Tibial nerve (tissue), 4 donors: ENCODE measurements at regions not wholly inside any gene's neighbourhood (a gene's known extent, or its start where the extent isn't known, plus 50 kb on each side); places are given as distances from the start of the nearest gene placed in this dataset.

Experiments
- EP300 ChIP-seq, 2 donors: sonication (generic); formaldehyde crosslinking; IDR thresholded peaks; one replicate each; pipeline ENCODE4 v1.6.1; 2017; ENCODE audit warnings: antibody characterized with exemption in 2 of 2, mild to moderate bottlenecking in 1 of 2
- POLR2A ChIP-seq, 2 donors: fragments of 450-650 bp; IDR thresholded peaks; one replicate each; pipeline ENCODE4 v1.6.1; 2017; ENCODE audit warnings: antibody characterized with exemption in 2 of 2, mild to moderate bottlenecking in 2 of 2, moderate library complexity in 2 of 2
- TF ChIP-seq, protein P1 (sequence below), 5 experiments: fragments of 200-600 bp in 3 of 5; fragments of 450-650 bp in 2 of 5; sonication (generic) in 3 of 5; IDR thresholded peaks; one replicate each; pipeline ENCODE4 v1.5.1; 2016 to 2019; ENCODE audit warnings: antibody characterized with exemption in 5 of 5, mild to moderate bottlenecking in 3 of 5, moderate library complexity in 2 of 5

DNA sequence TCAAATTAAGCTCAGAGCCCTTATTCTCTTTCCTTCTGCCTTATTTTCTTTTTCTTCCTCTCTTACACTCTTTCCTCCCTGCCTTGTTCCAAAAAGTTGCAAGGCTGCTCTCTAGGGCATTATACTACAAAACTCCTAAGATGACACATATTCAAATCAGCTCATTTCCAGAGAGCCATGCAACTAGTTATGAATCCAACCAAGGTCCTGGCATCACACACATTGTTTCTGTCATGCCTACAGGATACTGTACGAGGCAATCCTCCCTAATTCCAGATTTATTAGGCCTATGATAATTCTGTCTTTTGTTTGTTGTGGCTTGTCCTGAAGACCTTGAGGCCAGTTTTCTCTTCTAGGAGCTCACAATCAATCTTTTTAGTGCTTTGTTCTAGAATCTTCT lies 87.0 kb upstream of the TBCA start:
- TF ChIP-seq, protein P1, sequence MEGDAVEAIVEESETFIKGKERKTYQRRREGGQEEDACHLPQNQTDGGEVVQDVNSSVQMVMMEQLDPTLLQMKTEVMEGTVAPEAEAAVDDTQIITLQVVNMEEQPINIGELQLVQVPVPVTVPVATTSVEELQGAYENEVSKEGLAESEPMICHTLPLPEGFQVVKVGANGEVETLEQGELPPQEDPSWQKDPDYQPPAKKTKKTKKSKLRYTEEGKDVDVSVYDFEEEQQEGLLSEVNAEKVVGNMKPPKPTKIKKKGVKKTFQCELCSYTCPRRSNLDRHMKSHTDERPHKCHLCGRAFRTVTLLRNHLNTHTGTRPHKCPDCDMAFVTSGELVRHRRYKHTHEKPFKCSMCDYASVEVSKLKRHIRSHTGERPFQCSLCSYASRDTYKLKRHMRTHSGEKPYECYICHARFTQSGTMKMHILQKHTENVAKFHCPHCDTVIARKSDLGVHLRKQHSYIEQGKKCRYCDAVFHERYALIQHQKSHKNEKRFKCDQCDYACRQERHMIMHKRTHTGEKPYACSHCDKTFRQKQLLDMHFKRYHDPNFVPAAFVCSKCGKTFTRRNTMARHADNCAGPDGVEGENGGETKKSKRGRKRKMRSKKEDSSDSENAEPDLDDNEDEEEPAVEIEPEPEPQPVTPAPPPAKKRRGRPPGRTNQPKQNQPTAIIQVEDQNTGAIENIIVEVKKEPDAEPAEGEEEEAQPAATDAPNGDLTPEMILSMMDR (IDR thresholded peaks at IDR 0.05): no peak
- no peak for TF ChIP-seq POLR2A (IDR thresholded peaks at IDR 0.05)
- no peak for TF ChIP-seq EP300 (IDR thresholded peaks at IDR 0.05)
